H1 (cell line): ENCODE measurements at regions not wholly inside any gene's neighbourhood (a gene's known extent, or its start where the extent isn't known, plus 50 kb on each side); places are given as distances from the start of the nearest gene placed in this dataset.

Source experiments
- CTCF ChIP-seq, 3 experiments: IDR thresholded peaks; 1 replicate in 2 of 3; 2 replicates in 1 of 3; pipeline versions ENCODE4 v1.5.1 to v1.6.1; 2011; ENCODE audit warnings: low read length in 3 of 3, mild to moderate bottlenecking in 3 of 3, inconsistent platforms in 2 of 3, low read depth in 1 of 3, moderate library complexity in 1 of 3; ENCODE audit not compliant: insufficient read depth in 1 of 3; ENCODE audit errors: control extremely low read depth in 1 of 3
- JUND ChIP-seq: IDR thresholded peaks from 2 replicates; pipeline ENCODE4 v1.6.1; 2011; ENCODE audit warnings: mild to moderate bottlenecking, improper control_type of control experiment, low read length
- MAX ChIP-seq: IDR thresholded peaks from 2 replicates; pipeline ENCODE4 v1.6.1; 2012; ENCODE audit warnings: inconsistent platforms
- POLR2AphosphoS5 ChIP-seq: IDR thresholded peaks from 2 replicates; pipeline ENCODE4 v1.6.1; 2011; ENCODE audit warnings: low read depth, low read length
- SP2 ChIP-seq: IDR thresholded peaks from 2 replicates; pipeline ENCODE4 v1.6.1; 2012; ENCODE audit warnings: mild to moderate bottlenecking, low read length, inconsistent platforms

GRCh38 chr12:87413784-87414183, 615.4 kb downstream of the C12orf50 start:
- TF ChIP-seq CTCF (IDR thresholded peaks at IDR 0.05; ENCODE audit: control extremely low read depth in 1 of 3, insufficient read depth in 1 of 3, low read depth in 1 of 3, low read length in 3 of 3) (no peak), SP2 (no peak), POLR2AphosphoS5 (no peak), MAX (no peak), JUND (no peak)
